Trophoblast cell (in vitro differentiated cells and primary cell): ENCODE measurements at regions not wholly inside any gene's neighbourhood (a gene's known extent, or its start where the extent isn't known, plus 50 kb on each side); places are given as distances from the start of the nearest gene placed in this dataset.

Experiments
- DNase-seq, 2 donors: peaks; one replicate each; pipeline ENCODE4 v3.0.0-alpha.2; 2016
- H2AFZ ChIP-seq: 2 replicates; pipeline ENCODE4 v1.6.1; 2013; ENCODE audit warnings: low read length, moderate library complexity, mild to moderate bottlenecking; ENCODE audit not compliant: insufficient read depth, poor library complexity
- H2AK5ac ChIP-seq: 2 replicates; pipeline ENCODE4 v1.6.1; 2013; ENCODE audit warnings: mild to moderate bottlenecking, low read length
- H2BK120ac ChIP-seq: 2 replicates; pipeline ENCODE4 v1.6.1; 2013; ENCODE audit warnings: low read length, mild to moderate bottlenecking, moderate library complexity; ENCODE audit not compliant: insufficient read depth, poor library complexity
- H2BK12ac ChIP-seq: 2 replicates; pipeline ENCODE4 v1.6.1; 2013; ENCODE audit warnings: mild to moderate bottlenecking, low read length, moderate library complexity
- H2BK5ac ChIP-seq: 2 replicates; pipeline ENCODE4 v1.6.1; 2013; ENCODE audit warnings: low read length, low read depth, moderate library complexity, mild to moderate bottlenecking; ENCODE audit not compliant: poor library complexity
- H3K14ac ChIP-seq: 2 replicates; pipeline ENCODE4 v1.6.1; 2013; ENCODE audit warnings: mild to moderate bottlenecking, low read length
- H3K18ac ChIP-seq: 2 replicates; pipeline ENCODE4 v1.6.1; 2013; ENCODE audit warnings: mild to moderate bottlenecking, low read length
- H3K23ac ChIP-seq: 2 replicates; pipeline ENCODE4 v1.6.1; 2013; ENCODE audit warnings: low read length
- H3K27ac ChIP-seq: 2 replicates; pipeline ENCODE4 v1.5.1; 2013; ENCODE audit warnings: low read depth, mild to moderate bottlenecking, inconsistent platforms, low read length, moderate library complexity
- H3K27me3 ChIP-seq: 2 replicates; pipeline ENCODE4 v1.6.1; 2013; ENCODE audit warnings: inconsistent platforms, mild to moderate bottlenecking, low read length, moderate library complexity; ENCODE audit not compliant: insufficient read depth
- H3K36me3 ChIP-seq, 2 experiments: 1 replicate in 1 of 2; 2 replicates in 1 of 2; pipeline ENCODE4 v1.6.1; 2013; ENCODE audit warnings: low read length in 2 of 2, mild to moderate bottlenecking in 2 of 2, moderate library complexity in 1 of 2; ENCODE audit not compliant: insufficient read depth in 2 of 2, control insufficient read depth in 1 of 2
- H3K4ac ChIP-seq: 2 replicates; pipeline ENCODE4 v1.6.1; 2013; ENCODE audit warnings: low read depth, mild to moderate bottlenecking, low read length, moderate library complexity
- H3K4me1 ChIP-seq, 2 experiments: 1 replicate in 1 of 2; 2 replicates in 1 of 2; pipeline ENCODE4 v1.6.1; 2013; ENCODE audit warnings: low read length in 2 of 2, mild to moderate bottlenecking in 2 of 2, moderate library complexity in 1 of 2; ENCODE audit not compliant: insufficient read depth in 2 of 2, control insufficient read depth in 1 of 2
- H3K4me2 ChIP-seq: 2 replicates; pipeline ENCODE4 v1.6.1; 2013; ENCODE audit warnings: inconsistent platforms, mild to moderate bottlenecking, low read length, moderate library complexity
- H3K4me3 ChIP-seq: 2 replicates; pipeline ENCODE4 v1.5.1; 2013; ENCODE audit warnings: mild to moderate bottlenecking, low read depth, low read length, inconsistent platforms
- H3K79me1 ChIP-seq: one replicate; pipeline ENCODE4 v1.6.1; 2013; ENCODE audit warnings: low read length
- H3K79me2 ChIP-seq: 2 replicates; pipeline ENCODE4 v1.6.1; 2013; ENCODE audit warnings: low read length, mild to moderate bottlenecking; ENCODE audit not compliant: control insufficient read depth, insufficient read depth, poor library complexity
- H3K9ac ChIP-seq: 2 replicates; pipeline ENCODE4 v1.6.1; 2013; ENCODE audit warnings: mild to moderate bottlenecking, low read length
- H3K9me3 ChIP-seq: 2 replicates; pipeline ENCODE4 v1.6.1; 2013; ENCODE audit warnings: low read depth, mild to moderate bottlenecking, control low read depth, inconsistent platforms, low read length; ENCODE audit not compliant: insufficient read depth
- H4K12ac ChIP-seq: 2 replicates; pipeline ENCODE4 v1.6.1; 2013; ENCODE audit warnings: low read depth, mild to moderate bottlenecking, low read length, moderate library complexity
- H4K8ac ChIP-seq: 2 replicates; pipeline ENCODE4 v1.6.1; 2013; ENCODE audit warnings: low read depth, mild to moderate bottlenecking, low read length, moderate library complexity
- H4K91ac ChIP-seq: one replicate; pipeline ENCODE4 v1.6.1; 2013; ENCODE audit warnings: low read depth, mild to moderate bottlenecking, low read length, moderate library complexity
- WGBS: extraction: QIAGEN DNeasy Blood & Tissue Kit; methylation state at CpG from one replicate; pipeline ENCODE4 v1.1.7; 2013; ENCODE audit warnings: missing lambda C conversion rate; ENCODE audit not compliant: insufficient read length, insufficient coverage; ENCODE audit errors: extremely low coverage; 5-methylcytosine and 5-hydroxymethylcytosine counted together

DNA sequence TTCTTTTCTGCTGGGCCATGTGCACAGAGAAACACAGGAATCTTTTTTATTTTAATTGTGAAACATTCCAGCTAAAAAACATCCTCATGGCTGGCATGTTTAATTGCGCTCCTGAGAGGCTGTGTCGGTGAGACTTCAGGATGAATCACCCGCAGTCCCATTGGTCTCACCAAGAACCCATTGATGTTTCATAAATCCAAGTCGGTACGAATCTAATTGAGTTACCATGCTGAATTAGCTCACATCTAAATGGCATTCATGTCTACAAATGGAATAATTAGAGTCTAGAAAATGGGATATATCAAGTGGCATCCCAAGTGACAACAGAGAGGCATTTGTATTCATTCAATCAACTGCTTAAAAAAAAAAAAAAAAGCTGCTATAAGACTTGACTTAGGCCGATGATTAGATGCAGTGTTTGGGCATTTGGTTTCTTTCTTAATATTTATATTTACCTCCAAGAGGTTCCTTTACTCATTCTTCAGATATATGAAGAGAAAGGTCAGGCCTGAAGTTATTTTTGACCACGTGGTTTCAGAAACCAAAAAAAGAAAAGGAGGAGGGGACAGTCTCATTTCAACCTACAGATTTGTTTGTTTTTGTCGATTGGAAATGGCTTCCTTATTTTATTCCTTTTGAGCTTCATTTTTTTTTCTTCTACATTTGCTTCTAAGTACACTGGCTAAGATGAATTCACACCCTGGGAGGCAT lies 79.1 kb upstream of the FOXB1 start:
- no peak overlapping the region for H3K4ac ChIP-seq
- no peak overlapping the region for H3K23ac ChIP-seq
- H3K4me1 ChIP-seq = no peaks in the 10 kb centered on the region
- H4K8ac ChIP-seq = no peak overlapping the region
- DNase-seq = no peak
- no peak overlapping the region for H2BK5ac ChIP-seq
- no peak overlapping the region for H4K12ac ChIP-seq
- H2AK5ac ChIP-seq = no peak overlapping the region
- no peak overlapping the region for H2AFZ ChIP-seq
- no peak overlapping the region for H3K27ac ChIP-seq
- no peak overlapping the region for H3K4me3 ChIP-seq
- no CpG with 5 or more reads among the region's 8 CpGs for WGBS
- H3K14ac ChIP-seq = no peak overlapping the region
- no peak overlapping the region for H3K4me2 ChIP-seq
- H3K9me3 ChIP-seq = no peaks in the 10 kb centered on the region
- no peaks in the 10 kb centered on the region for H3K36me3 ChIP-seq
- no peaks in the 10 kb centered on the region for H3K27me3 ChIP-seq
- no peak overlapping the region for H3K18ac ChIP-seq
- H2BK12ac ChIP-seq = no peak overlapping the region
- H2BK120ac ChIP-seq = no peak overlapping the region
- no peak overlapping the region for H3K9ac ChIP-seq
- no peak overlapping the region for H4K91ac ChIP-seq
- no peaks in the 10 kb centered on the region for H3K79me2 ChIP-seq
- H3K79me1 ChIP-seq = no peaks in the 10 kb centered on the region

DNA sequence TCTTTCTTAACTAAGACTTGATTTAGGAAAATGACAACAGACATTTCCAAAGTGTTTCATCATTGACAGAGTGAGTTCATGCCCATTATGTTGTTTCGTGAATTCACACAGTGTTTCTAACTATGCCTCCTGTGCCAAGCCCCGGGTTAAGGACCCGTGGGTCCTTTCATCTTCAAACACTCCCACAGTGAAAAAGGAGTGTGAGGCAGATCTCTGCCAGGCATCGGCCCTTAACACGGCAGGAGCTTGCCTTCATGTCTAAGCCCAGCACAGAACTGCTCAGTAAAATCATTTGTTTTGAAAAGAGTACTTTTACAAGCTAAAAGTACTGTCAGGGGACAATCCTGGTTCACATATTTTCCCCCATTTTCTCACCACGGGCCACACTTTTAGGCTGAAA lies 80.0 kb upstream of the FOXB1 start:
- no peak overlapping the region for H3K18ac ChIP-seq
- no peak overlapping the region for H3K14ac ChIP-seq
- H2BK5ac ChIP-seq = no peak overlapping the region
- H4K91ac ChIP-seq = no peak overlapping the region
- no peak overlapping the region for H3K4me3 ChIP-seq
- H3K9me3 ChIP-seq = no peaks in the 10 kb centered on the region
- no peak overlapping the region for H2AK5ac ChIP-seq
- no peak overlapping the region for H2BK120ac ChIP-seq
- H3K4ac ChIP-seq = no peak overlapping the region
- H3K4me1 ChIP-seq = no peaks in the 10 kb centered on the region
- no peak overlapping the region for H2BK12ac ChIP-seq
- H3K79me2 ChIP-seq = no peaks in the 10 kb centered on the region
- no peak overlapping the region for H3K27ac ChIP-seq
- H4K8ac ChIP-seq = no peak overlapping the region
- no peak overlapping the region for H3K4me2 ChIP-seq
- no CpG with 5 or more reads among the region's 6 CpGs for WGBS
- no peaks in the 10 kb centered on the region for H3K27me3 ChIP-seq
- no peak overlapping the region for H4K12ac ChIP-seq
- no peaks in the 10 kb centered on the region for H3K36me3 ChIP-seq
- no peak overlapping the region for H3K23ac ChIP-seq
- no peak for DNase-seq
- no peak overlapping the region for H3K9ac ChIP-seq
- no peaks in the 10 kb centered on the region for H3K79me1 ChIP-seq
- H2AFZ ChIP-seq = no peak overlapping the region

DNA sequence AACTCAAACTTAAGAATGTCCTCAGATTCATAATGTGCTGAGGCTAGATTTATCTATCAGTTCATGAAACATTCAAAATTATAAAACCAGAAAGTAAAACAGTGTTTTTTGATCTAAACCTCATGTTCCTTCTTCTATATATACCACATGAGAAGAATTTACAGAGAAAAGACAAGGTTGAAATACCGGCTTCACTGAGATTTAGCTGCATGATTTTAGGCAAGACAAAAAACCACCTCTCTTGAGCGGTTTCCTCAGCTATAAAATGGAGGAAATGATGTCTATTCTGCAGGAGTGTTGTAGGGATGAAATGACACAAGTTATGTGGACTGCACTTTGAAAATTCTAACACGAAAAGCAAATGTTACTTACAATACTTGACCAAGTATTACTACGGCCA lies 80.6 kb upstream of the FOXB1 start:
- Histone ChIP-seq H3K9me3 (no peaks in the 10 kb centered on the region), H4K12ac (no peak overlapping the region), H3K4ac (no peak overlapping the region), H3K79me1 (no peaks in the 10 kb centered on the region), H4K8ac (no peak overlapping the region), H3K4me1 (no peaks in the 10 kb centered on the region), H3K27ac (no peak overlapping the region), H3K4me3 (no peak overlapping the region), H2AK5ac (no peak overlapping the region), H2BK5ac (no peak overlapping the region), H2AFZ (no peak overlapping the region), H3K18ac (no peak overlapping the region), H3K9ac (no peak overlapping the region), H3K36me3 (no peaks in the 10 kb centered on the region), H2BK120ac (no peak overlapping the region), H4K91ac (no peak overlapping the region), H3K27me3 (no peaks in the 10 kb centered on the region), H2BK12ac (no peak overlapping the region), H3K79me2 (no peaks in the 10 kb centered on the region), H3K4me2 (no peak overlapping the region), H3K23ac (no peak overlapping the region), H3K14ac (no peak overlapping the region)
- DNase-seq = no peak
- WGBS = no CpG with 5 or more reads among the region's 4 CpGs

DNA sequence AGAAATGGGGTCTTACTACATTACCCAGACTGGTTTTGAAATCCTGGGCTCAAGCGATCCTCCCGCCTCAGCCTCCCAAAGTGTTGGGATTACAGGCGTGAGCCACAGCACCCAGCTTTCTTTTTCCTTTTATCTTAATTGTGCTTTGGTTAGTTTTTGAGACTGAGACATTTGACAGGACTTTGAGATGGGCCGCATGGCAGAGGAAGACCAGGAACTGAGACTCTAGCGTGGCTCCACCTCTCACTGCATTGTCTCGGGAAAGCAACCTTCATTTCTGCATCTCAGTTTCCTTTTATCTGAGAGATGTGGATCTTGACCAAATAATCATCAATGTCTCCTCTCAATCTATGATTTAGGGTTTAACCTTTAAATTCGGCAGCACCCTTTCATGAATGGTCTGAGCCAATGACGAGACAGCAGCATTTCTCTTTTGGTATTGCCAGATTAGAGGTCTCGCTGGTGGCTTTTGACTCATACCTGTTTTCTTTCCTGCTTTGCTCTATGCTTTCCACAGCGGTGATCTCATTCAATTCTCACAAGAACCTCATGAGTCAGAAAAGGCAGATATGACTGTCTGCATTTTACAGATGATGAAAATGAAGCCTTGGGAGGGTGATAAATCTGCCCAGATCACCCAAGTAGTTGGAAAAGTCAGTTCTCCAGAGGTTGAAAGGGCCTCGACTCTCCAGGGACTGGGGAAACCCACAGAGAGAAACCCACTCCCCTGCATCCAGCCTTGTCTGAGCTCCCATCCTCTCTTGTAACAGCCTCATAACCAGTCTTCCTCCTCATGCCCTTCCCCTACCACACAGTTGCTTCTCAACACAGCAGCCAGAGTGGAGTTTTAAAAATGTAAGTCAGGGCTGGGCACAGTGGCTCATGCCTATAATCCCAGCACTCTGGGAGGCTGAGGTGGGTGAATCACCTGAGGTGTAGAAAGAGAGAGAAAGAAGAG lies 84.8 kb upstream of the FOXB1 start:
- Histone ChIP-seq H3K4me2 (no peak overlapping the region), H3K79me1 (no peaks in the 10 kb centered on the region), H2AFZ (no peak overlapping the region), H4K12ac (no peak overlapping the region), H4K8ac (no peak overlapping the region), H2BK12ac (no peak overlapping the region), H3K36me3 (no peaks in the 10 kb centered on the region), H3K4me3 (no peak overlapping the region), H3K4me1 (no peaks in the 10 kb centered on the region), H3K4ac (no peak overlapping the region), H3K27ac (no peak overlapping the region), H2BK120ac (no peak overlapping the region), H3K9me3 (no peaks in the 10 kb centered on the region), H3K9ac (no peak overlapping the region), H3K23ac (no peak overlapping the region), H3K18ac (no peak overlapping the region), H3K79me2 (no peaks in the 10 kb centered on the region), H2BK5ac (no peak overlapping the region), H4K91ac (no peak overlapping the region), H2AK5ac (no peak overlapping the region), H3K14ac (no peak overlapping the region), H3K27me3 (no peaks in the 10 kb centered on the region)
- WGBS = no CpG with 5 or more reads among the region's 11 CpGs
- DNase-seq = peak; percentile 27 to 56
